GM19455 (cell line): ENCODE measurements at regions not wholly inside any gene's neighbourhood (a gene's known extent, or its start where the extent isn't known, plus 50 kb on each side); places are given as distances from the start of the nearest gene placed in this dataset.

Experiments
- ATAC-seq: cut with Tn5 transposase; IDR thresholded peaks from one replicate; pipeline ENCODE4 v1.9.1; 2021; ENCODE audit not compliant: unreplicated experiment

DNA sequence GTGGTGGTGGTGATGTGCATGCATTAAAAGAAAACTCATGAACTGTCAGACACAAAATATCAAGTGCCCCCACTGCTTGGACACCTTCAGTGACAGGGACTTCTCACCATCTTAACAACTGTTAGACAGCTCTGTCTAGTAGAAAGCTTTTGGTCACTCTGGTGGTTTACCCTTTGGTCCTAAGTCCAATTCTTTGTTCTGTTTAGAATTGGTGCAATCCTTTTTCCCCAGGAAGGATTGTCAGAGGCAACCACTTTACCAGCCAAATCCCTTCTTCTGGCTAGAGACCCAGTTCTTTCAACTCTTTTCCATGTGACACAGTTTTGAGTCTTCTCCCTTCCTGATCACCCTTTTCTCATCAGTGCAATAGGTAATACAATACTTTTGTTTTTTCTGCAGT, 140.2 kb downstream of the SEC61B start:
- ATAC-seq = no peak

DNA sequence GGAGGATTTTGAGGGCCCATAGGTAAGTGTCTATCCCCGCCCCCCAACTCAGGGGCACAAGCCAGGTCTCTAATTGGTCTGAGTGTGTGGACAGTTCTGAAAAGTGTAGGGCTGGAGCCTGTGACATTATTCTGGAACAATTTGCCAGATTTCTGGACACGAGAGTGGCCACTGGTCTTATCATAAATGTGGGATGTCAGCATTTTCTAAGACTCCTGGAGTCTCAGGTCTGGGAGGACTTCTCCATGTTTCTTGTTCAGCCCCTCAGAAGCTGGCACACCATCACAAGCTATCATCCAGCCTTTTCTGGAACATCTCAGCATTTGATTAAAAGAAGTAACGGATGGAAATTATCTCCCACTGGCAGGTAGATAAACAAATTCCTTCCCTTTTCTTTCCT, 141.4 kb downstream of the SEC61B start:
- no peak for ATAC-seq

DNA sequence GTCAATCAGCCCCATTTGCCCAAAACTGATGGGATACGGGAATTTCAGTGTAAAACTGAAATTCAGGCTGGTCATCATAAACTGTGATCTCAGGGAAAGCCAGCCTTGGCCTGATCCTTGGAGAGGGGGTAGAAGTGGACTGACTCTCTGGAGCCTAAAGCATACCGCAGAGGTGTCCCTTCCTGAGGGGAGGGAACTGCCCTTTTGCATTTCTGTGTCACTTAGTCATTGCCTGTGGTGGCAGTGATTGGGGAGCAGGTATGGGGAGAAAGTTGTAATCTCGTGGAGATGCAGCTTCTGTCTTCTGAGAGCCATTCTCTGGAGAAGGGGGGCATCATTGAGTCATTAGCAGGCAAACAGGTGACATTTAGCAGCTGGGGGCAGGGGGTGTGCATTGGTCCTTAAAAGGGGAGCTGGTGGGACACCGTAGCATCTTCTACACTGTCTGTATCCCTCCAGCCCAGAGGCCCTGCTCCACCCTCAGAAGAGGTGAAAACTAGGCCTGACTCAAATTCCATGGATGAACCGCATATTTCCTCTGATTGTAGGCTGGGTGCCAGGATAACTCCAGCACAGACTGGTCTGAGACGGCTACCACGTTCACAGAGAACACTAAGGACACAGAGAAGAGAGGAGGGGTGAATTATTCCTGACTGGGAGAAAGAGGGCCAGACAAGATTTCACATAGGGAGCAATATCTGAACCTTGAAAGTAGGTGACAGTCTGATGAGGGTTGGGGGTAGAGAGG, 143.3 kb downstream of the SEC61B start:
- ATAC-seq = no peak

GRCh38 chr9:99366183-99366582, 144.1 kb downstream of the SEC61B start:
- ATAC-seq = no peak

GRCh38 chr9:99366621-99367020, 144.5 kb downstream of the SEC61B start:
- ATAC-seq = no peak

DNA sequence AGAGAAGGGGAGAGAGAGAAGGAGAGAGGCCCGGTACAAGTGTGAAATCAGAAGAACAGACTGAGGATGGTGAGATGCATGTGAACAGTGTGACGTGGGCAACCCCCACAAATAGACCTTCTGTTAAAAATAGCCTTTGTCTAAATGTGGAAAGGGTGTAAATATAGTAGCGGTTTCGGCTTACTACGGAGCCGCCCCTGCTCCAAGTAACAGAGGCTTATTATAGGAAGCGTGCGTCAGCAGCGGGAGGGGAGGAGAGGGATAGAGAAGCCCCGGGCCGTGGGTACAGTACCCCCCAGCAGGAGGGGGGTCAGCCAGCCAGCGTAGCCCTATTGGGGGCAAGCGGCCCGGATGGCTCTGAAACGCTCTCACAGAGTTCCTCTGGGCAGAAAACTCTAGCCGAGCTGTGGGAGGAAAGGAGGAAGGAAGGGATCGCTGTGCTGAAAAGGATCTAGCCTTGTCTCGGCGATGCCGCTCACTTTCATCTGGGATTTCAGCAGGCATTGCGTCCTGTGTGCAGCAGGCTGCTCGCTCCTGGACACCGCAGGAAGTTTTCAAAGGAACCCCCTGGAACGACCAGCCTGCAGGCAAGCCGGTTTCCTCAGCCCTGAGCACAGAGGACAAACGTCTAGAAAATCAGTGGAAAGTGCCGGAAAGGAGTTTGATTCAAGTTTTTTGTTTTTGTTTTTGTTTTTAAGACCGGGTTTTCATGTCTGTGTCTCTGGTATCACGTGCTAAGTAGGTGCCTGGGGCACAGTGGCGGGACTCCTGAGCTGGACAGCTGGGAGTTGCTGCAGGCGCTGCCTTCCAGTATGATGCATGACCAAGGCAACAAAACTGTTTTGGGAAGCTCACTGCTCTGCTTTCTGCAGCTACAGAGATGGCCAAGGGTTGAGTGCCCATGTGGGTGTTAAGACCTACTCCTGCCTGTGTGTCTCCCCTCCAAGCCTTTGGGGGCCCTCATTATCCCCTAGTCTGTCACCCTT, 146.6 kb downstream of the SEC61B start:
- ATAC-seq = no peak

GRCh38 chr9:99369327-99369722, 147.2 kb downstream of the SEC61B start:
- no peak for ATAC-seq

DNA sequence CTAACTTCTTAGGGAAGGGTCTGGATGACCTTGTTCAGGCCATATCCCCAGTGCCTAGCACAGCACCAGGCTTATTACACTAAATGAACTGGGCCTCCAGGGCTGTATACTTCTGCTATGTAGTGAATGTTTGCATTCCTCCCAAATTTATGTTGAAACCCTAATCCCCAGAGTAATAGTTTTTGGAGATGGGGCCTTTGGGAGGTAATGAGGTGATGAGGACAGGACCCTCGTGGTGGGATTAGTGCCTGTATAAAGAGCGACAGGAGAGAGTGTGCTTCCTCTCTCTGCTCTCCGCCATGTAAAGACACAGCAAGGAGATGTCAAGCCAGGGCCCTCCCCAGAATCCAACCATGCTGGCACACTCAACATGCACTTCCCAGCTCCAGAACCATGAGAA, 148.3 kb downstream of the SEC61B start:
- no peak for ATAC-seq

- no peak for ATAC-seq
Observed at GRCh38 chr9:99371376-99371775, 149.3 kb downstream of the SEC61B start.

GRCh38 chr9:99373912-99374311, 151.8 kb downstream of the SEC61B start:
- ATAC-seq = no peak

- ATAC-seq = no peak
Observed at GRCh38 chr9:99374793-99375192, 152.7 kb downstream of the SEC61B start.

DNA sequence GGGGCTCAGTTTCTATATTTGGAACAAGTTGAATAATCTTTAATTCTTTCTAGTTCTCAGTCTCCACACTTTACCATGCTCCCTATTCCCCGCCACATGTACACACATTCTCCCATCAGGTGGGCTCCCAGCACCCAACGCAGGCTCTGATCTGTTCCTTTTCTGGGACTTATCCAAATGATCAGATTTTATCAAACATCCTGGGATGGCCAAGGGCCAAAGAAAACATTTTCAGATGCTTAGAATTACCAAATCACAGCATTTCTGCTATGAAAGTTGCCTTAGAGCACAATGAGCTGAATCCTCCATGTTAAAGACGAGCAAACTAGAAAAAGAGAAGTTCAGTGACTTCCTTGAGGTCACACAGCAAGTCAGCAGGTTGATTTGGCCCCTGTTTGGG, 153.4 kb downstream of the SEC61B start:
- ATAC-seq = no peak

GRCh38 chr9:99377790-99378775, 156.0 kb downstream of the SEC61B start:
- ATAC-seq = no peak

GRCh38 chr9:99383536-99383935, 161.5 kb downstream of the SEC61B start:
- no peak for ATAC-seq

GRCh38 chr9:99385215-99385614, 163.1 kb downstream of the SEC61B start:
- ATAC-seq = no peak

GRCh38 chr9:99385814-99386279, 163.8 kb downstream of the SEC61B start:
- no peak for ATAC-seq

GRCh38 chr9:99387431-99387830, 165.3 kb downstream of the SEC61B start:
- no peak for ATAC-seq

- ATAC-seq = no peak
Observed at GRCh38 chr9:99389087-99390033, 167.3 kb downstream of the SEC61B start.

GRCh38 chr9:99391937-99392594, 170.0 kb downstream of the SEC61B start:
- no peak for ATAC-seq
